Esophagus squamous epithelium (tissue), 5 donors: ENCODE measurements at regions not wholly inside any gene's neighbourhood (a gene's known extent, or its start where the extent isn't known, plus 50 kb on each side); places are given as distances from the start of the nearest gene placed in this dataset.

Experiments
- DNase-seq: peaks from one replicate; lab custom pipeline; 2025; lab: John Stamatoyannopoulos, UW
- H3K27ac ChIP-seq, 4 donors: fragments of 200-600 bp; sonication (generic); one replicate each; pipeline ENCODE4 v1.5.1; 2016 to 2019; ENCODE audit warnings: mild to moderate bottlenecking in 1 of 4
- H3K27me3 ChIP-seq, 4 donors: fragments of 200-600 bp; sonication (generic); 1 replicate in 3 of 4; 2 replicates in 1 of 4; pipeline versions ENCODE4 v1.5.1 to v1.6.0; 2017 to 2021; ENCODE audit warnings: antibody characterized with exemption in 1 of 4
- H3K36me3 ChIP-seq, 3 donors: fragments of 200-600 bp; sonication (generic); one replicate each; pipeline ENCODE4 v1.5.1; 2016 to 2019
- H3K4me1 ChIP-seq, 3 donors: fragments of 200-600 bp; sonication (generic); one replicate each; pipeline ENCODE4 v1.5.1; 2017 to 2019
- H3K4me3 ChIP-seq, 4 donors: fragments of 200-600 bp; sonication (generic); 1 replicate in 3 of 4; 2 replicates in 1 of 4; pipeline ENCODE4 v1.5.1; 2016 to 2019; ENCODE audit warnings: mild to moderate bottlenecking in 2 of 4, moderate library complexity in 1 of 4
- H3K9me3 ChIP-seq, 3 donors: fragments of 200-600 bp; sonication (generic); one replicate each; pipeline ENCODE4 v1.5.1; 2016 to 2019
- CTCF ChIP-seq, 6 experiments: fragments of 450-650 bp in 4 of 6; fragments of 200-600 bp in 2 of 6; sonication (generic) in 2 of 6; IDR thresholded peaks; one replicate each; pipeline ENCODE4 v1.5.1; 2016 to 2019; ENCODE audit warnings: antibody characterized with exemption in 6 of 6, mild to moderate bottlenecking in 4 of 6, moderate library complexity in 4 of 6
- POLR2A ChIP-seq, 4 donors: fragments of 450-650 bp; IDR thresholded peaks; one replicate each; pipeline ENCODE4 v1.6.1; 2017; ENCODE audit warnings: antibody characterized with exemption in 4 of 4, mild to moderate bottlenecking in 4 of 4, moderate library complexity in 3 of 4
- WGBS, 2 donors: methylation state at CpG; one replicate each; pipeline ENCODE4 v1.1.5; 2018; 5-methylcytosine and 5-hydroxymethylcytosine counted together
- intact Hi-C: fragments of 100-400 bp; cut with DNase I; formaldehyde crosslinking; loops from one replicate; pipeline ENCODE4 v1.15.0; 2022
- donor health status: DM: yes; HTN: yes; CAD: no.

- no peaks in the 10 kb centered on the region for H3K36me3 ChIP-seq
- no peak overlapping the region for H3K27ac ChIP-seq
- intact Hi-C loops: no loop called here
- H3K4me3 ChIP-seq: no peak overlapping the region
- peaks cover 0 to 5% (median 0%) of the 10 kb centered on the region in 3 donors for H3K9me3 ChIP-seq
- no peak for DNase-seq
- TF ChIP-seq POLR2A (IDR thresholded peaks at IDR 0.05) (no peak), CTCF (IDR thresholded peaks at IDR 0.05) (no peak)
- H3K4me1 ChIP-seq: peaks cover 0 to 9% (median 3%) of the 10 kb centered on the region in 3 donors
- no peaks in the 10 kb centered on the region for H3K27me3 ChIP-seq
Measured at GRCh38 chr2:137801228-137801627, 163.0 kb upstream of the HNMT start.

- peaks cover 0 to 5% (median 0%) of the 10 kb centered on the region in 3 donors for H3K9me3 ChIP-seq
- H3K36me3 ChIP-seq: no peaks in the 10 kb centered on the region
- 73% methylated on average over 1 of the region's 1 CpG for whole genome bisulfite sequencing, 2 donors
- H3K27ac ChIP-seq: no peak overlapping the region
- intact Hi-C loops: no loop called here
- peaks cover 0 to 15% (median 3%) of the 10 kb centered on the region in 3 donors for H3K4me1 ChIP-seq
- TF ChIP-seq POLR2A (IDR thresholded peaks at IDR 0.05) (no peak), CTCF (IDR thresholded peaks at IDR 0.05) (no peak)
- DNase-seq: no peak
- no peak overlapping the region for H3K4me3 ChIP-seq
- H3K27me3 ChIP-seq: no peaks in the 10 kb centered on the region
Measured at GRCh38 chr2:137802038-137802437, 162.2 kb upstream of the HNMT start.

GRCh38 chr2:137806068-137806805 lies 158.0 kb upstream of the HNMT start:
- intact Hi-C loops: no loop called here
- TF ChIP-seq CTCF (IDR thresholded peaks at IDR 0.05) (no peak), POLR2A (IDR thresholded peaks at IDR 0.05) (no peak)
- Histone ChIP-seq H3K4me3 (no peak overlapping the region), H3K9me3 (peaks cover 0 to 5% (median 0%) of the 10 kb centered on the region in 3 donors), H3K27ac (peak overlapping the region in 2 of 4 donors; percentile 42 to 49), H3K4me1 (peaks cover 0 to 46% (median 3%) of the 10 kb centered on the region in 3 donors), H3K36me3 (no peaks in the 10 kb centered on the region), H3K27me3 (no peaks in the 10 kb centered on the region)
- no peak for DNase-seq
- WGBS, 2 donors: 0 to 20% methylated on average over 1 of the region's 1 CpG

- TF ChIP-seq POLR2A (IDR thresholded peaks at IDR 0.05): no peak
- no peak for TF ChIP-seq CTCF (IDR thresholded peaks at IDR 0.05)
- H3K4me3 ChIP-seq: no peak overlapping the region
- H3K36me3 ChIP-seq: no peaks in the 10 kb centered on the region
- DNase-seq: no peak
- no peaks in the 10 kb centered on the region for H3K27me3 ChIP-seq
- WGBS, 2 donors: 85 to 100% methylated on average over 1 of the region's 1 CpG
- H3K4me1 ChIP-seq: peaks cover 0 to 66% (median 3%) of the 10 kb centered on the region in 3 donors
- intact Hi-C loops: no loop called here
- no peak overlapping the region for H3K27ac ChIP-seq
- H3K9me3 ChIP-seq: no peaks in the 10 kb centered on the region
Measured at GRCh38 chr2:137809252-137809651, 155.0 kb upstream of the HNMT start.

- DNase-seq: no peak
- no peaks in the 10 kb centered on the region for H3K9me3 ChIP-seq
- intact Hi-C loops: no loop called here
- H3K27ac ChIP-seq: no peak overlapping the region
- no peaks in the 10 kb centered on the region for H3K27me3 ChIP-seq
- no peaks in the 10 kb centered on the region for H3K36me3 ChIP-seq
- peaks cover 0 to 66% (median 3%) of the 10 kb centered on the region in 3 donors for H3K4me1 ChIP-seq
- no peak overlapping the region for H3K4me3 ChIP-seq
- WGBS, 2 donors: 50 to 73% methylated on average over 1 of the region's 1 CpG
- TF ChIP-seq POLR2A (IDR thresholded peaks at IDR 0.05) (no peak), CTCF (IDR thresholded peaks at IDR 0.05) (no peak)
Measured at GRCh38 chr2:137809837-137810236, 154.4 kb upstream of the HNMT start.
